ENCODE measurements at regions not wholly inside any gene's neighbourhood (a gene's known extent, or its start where the extent isn't known, plus 50 kb on each side); places are given as distances from the start of the nearest gene placed in this dataset.

DNA sequence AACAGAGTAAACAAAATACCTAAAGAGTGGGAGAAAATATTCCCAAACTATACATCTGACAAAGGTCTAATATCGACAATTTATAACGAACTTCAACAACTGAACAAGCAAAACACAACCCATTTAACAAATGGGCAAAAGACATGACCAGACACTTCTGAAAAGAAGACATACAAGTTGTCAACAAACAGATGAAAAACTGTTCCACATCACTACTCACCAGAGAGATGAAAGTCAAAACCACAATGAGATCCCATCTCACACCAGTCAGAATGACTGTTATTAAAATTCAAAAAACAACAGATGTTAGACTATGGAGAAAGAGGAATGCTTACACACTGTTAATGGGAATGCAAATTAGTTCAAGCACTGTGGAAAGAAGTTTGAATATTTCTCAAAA lies 233.8 kb upstream of the EDNRB start:
- H3K27me3 ChIP-seq (ENCODE audit: control insufficient read depth, insufficient read depth, low read length) = no peaks in the 10 kb centered on the region
- no peaks in the 10 kb centered on the region for H3K36me3 ChIP-seq (ENCODE audit: control insufficient read depth, insufficient read depth, low read length)
- WGBS (ENCODE audit: insufficient coverage) = no CpG with 5 or more reads among the region's 2 CpGs
- H3K4me1 ChIP-seq (ENCODE audit: control insufficient read depth, insufficient read depth, low read length) = no peaks in the 10 kb centered on the region
- H3K27ac ChIP-seq (ENCODE audit: low read depth, low read length) = no peak overlapping the region
- H3K9me3 ChIP-seq (ENCODE audit: control insufficient read depth, insufficient read depth, low read length) = no peaks in the 10 kb centered on the region
- H3K4me3 ChIP-seq (ENCODE audit: low read depth, low read length) = no peak overlapping the region
- DNase-seq (ENCODE audit: low read depth in 4 of 6, low spot score in 6 of 6) = no peak

DNA sequence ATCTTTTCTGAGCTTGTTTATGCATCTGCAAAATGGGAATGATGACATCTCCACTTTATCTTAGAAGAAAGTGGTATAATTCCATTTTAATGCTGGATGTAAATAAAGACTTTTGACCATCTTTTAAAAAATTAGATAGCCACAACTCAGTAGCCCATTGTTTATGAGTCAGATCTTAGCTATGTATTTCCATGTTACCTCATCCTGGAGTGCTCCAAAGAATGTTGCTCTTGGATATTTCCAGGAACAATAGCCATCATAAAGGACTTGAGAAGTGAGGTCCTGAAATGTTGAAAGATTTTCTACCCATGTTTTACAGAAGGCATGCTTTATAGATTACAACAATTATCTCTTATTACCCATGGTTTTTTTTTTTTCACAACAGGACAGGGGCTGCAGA lies 229.3 kb upstream of the EDNRB start:
- no peaks in the 10 kb centered on the region for H3K4me1 ChIP-seq (ENCODE audit: control insufficient read depth, insufficient read depth, low read length)
- no peaks in the 10 kb centered on the region for H3K36me3 ChIP-seq (ENCODE audit: control insufficient read depth, insufficient read depth, low read length)
- H3K9me3 ChIP-seq (ENCODE audit: control insufficient read depth, insufficient read depth, low read length) = no peaks in the 10 kb centered on the region
- no peak overlapping the region for H3K4me3 ChIP-seq (ENCODE audit: low read depth, low read length)
- H3K27ac ChIP-seq (ENCODE audit: low read depth, low read length) = no peak overlapping the region
- no peaks in the 10 kb centered on the region for H3K27me3 ChIP-seq (ENCODE audit: control insufficient read depth, insufficient read depth, low read length)
- DNase-seq (ENCODE audit: low read depth in 4 of 6, low spot score in 6 of 6) = no peak

DNA sequence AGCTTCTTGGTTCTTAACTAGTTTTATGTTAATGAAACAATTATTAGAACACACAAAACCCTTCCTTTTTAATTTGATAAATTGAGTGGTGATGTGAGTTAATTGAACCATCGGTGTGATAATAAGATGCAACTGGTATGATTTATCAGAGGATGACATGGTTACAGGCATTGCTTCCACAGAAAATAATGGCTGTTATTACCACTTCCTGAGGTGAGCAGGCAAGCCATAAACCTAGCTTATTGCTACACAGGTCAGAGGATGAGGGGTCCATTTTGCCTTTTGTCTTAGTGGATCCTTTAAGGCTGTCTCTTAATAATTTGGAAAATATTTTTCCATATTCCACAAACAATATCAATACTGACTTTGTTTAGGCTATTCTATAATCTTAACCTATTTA lies 226.6 kb upstream of the EDNRB start:
- Histone ChIP-seq H3K9me3 (ENCODE audit: control insufficient read depth, insufficient read depth, low read length) (no peaks in the 10 kb centered on the region), H3K27ac (ENCODE audit: low read depth, low read length) (no peak overlapping the region), H3K4me1 (ENCODE audit: control insufficient read depth, insufficient read depth, low read length) (no peaks in the 10 kb centered on the region), H3K36me3 (ENCODE audit: control insufficient read depth, insufficient read depth, low read length) (no peaks in the 10 kb centered on the region), H3K27me3 (ENCODE audit: control insufficient read depth, insufficient read depth, low read length) (no peaks in the 10 kb centered on the region), H3K4me3 (ENCODE audit: low read depth, low read length) (no peak overlapping the region)
- DNase-seq (ENCODE audit: low read depth in 4 of 6, low spot score in 6 of 6) = peak in 1 of 6 donors; percentile 22
- WGBS (ENCODE audit: insufficient coverage) = no CpG with 5 or more reads among the region's 1 CpG

DNA sequence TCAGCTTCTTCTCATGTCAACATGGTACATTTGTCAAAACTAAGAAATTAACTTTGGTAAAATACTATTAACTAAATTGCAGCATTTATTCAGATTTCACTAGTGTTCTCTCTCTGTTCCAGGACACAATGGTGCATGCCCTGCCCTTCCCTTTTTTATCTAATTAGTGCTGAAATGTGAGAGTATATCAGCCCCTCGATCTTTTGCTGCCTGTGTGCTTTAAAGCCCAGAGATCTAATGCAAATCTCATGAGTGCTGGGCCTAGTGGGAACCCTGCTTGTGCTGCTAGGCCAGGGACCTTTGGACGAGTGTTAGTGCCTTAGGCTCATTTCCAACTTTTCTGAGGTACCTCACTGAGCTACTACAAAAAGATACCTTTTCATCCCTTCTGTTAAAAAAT lies 221.1 kb upstream of the EDNRB start:
- DNase-seq (ENCODE audit: low read depth in 4 of 6, low spot score in 6 of 6) = no peak
- 29% methylated on average over 2 of the region's 2 CpGs for WGBS (ENCODE audit: insufficient coverage)
- Histone ChIP-seq H3K9me3 (ENCODE audit: control insufficient read depth, insufficient read depth, low read length) (no peaks in the 10 kb centered on the region), H3K27ac (ENCODE audit: low read depth, low read length) (no peak overlapping the region), H3K4me1 (ENCODE audit: control insufficient read depth, insufficient read depth, low read length) (no peaks in the 10 kb centered on the region), H3K27me3 (ENCODE audit: control insufficient read depth, insufficient read depth, low read length) (no peaks in the 10 kb centered on the region), H3K4me3 (ENCODE audit: low read depth, low read length) (no peak overlapping the region), H3K36me3 (ENCODE audit: control insufficient read depth, insufficient read depth, low read length) (no peaks in the 10 kb centered on the region)

DNA sequence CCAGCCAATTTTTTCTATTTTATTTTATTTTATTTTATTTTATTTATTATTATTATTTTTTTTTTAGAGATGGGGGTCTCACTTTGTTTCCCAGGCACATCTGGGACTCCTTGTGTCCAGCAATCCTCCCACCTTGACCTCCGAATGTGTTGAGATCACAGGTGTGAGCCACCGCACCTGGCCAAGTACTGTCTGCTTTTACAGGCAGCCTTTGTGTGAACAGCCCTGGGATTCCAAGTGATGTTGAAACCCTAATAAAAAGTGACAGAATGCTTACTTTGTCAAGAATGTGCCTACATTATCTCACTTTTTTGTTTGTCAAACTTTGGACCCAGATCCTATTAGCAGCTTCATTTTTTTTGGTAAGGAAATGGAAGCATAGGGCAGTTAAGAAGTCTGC lies 220.1 kb upstream of the EDNRB start:
- WGBS (ENCODE audit: insufficient coverage) = 100% methylated on average over 1 of the region's 2 CpGs
- Histone ChIP-seq H3K9me3 (ENCODE audit: control insufficient read depth, insufficient read depth, low read length) (no peaks in the 10 kb centered on the region), H3K27ac (ENCODE audit: low read depth, low read length) (no peak overlapping the region), H3K4me1 (ENCODE audit: control insufficient read depth, insufficient read depth, low read length) (no peaks in the 10 kb centered on the region), H3K36me3 (ENCODE audit: control insufficient read depth, insufficient read depth, low read length) (no peaks in the 10 kb centered on the region), H3K4me3 (ENCODE audit: low read depth, low read length) (no peak overlapping the region), H3K27me3 (ENCODE audit: control insufficient read depth, insufficient read depth, low read length) (no peaks in the 10 kb centered on the region)
- DNase-seq (ENCODE audit: low read depth in 4 of 6, low spot score in 6 of 6) = no peak

DNA sequence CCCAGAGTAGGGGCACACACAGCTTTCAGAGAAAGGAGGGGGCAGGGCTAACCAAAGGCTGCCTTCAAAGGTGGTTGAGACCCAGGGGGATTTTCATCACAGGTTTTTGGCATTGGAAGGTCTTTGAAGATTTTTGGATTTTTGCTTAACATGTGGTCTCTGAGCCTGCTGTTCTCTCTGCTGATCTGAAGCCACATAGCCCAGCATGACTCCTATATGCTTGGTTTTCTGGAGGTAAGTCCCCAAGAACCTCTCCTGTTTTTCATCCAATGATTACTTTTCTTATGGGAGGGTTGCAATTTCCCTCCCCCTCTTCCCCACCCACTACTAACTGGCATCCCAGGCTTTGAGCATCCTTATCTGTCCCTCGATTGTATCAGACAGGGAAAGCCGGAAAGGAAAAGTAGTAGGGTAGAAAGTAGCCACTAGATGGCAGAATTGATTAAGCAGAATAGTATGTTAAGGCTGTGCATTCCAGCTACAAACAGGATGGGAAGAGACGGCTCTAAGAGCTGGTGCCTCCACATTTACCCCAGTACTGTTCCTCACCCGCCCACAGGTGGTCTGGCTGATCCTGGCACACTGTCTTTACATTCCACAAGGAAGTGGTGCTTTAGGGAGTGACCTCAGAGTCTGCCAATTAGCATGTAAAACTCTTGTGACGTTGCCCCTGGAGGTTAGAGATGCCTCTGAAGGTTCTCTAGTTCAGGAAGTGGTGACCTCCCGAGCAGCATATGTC lies 218.9 kb upstream of the EDNRB start:
- whole genome bisulfite sequencing (ENCODE audit: insufficient coverage) = 20% methylated on average over 1 of the region's 6 CpGs
- no peaks in the 10 kb centered on the region for H3K4me1 ChIP-seq (ENCODE audit: control insufficient read depth, insufficient read depth, low read length)
- peak; percentile 53 to 96 (median 64) for DNase-seq (ENCODE audit: low read depth in 4 of 6, low spot score in 6 of 6)
- H3K27me3 ChIP-seq (ENCODE audit: control insufficient read depth, insufficient read depth, low read length) = no peaks in the 10 kb centered on the region
- H3K27ac ChIP-seq (ENCODE audit: low read depth, low read length) = no peak overlapping the region
- no peaks in the 10 kb centered on the region for H3K36me3 ChIP-seq (ENCODE audit: control insufficient read depth, insufficient read depth, low read length)
- H3K4me3 ChIP-seq (ENCODE audit: low read depth, low read length) = no peak overlapping the region
- H3K9me3 ChIP-seq (ENCODE audit: control insufficient read depth, insufficient read depth, low read length) = no peaks in the 10 kb centered on the region

DNA sequence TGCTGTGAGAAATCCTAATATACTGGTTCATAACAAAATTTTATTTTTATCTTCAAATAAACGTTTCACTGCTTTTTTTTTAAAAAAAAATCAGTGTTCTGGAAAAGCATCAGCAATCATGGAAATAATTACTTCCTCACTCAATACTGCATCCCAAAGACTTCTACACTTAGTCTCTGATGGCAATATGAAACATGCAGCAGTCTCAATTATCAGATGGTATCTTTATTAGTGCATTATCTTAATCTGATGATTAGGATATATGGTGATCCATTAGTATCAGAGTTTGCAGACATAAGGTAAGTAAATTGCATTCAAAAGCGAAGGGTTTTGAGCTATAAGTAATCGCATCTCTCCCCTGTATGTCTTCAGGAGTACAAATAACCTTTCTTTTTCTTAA lies 218.3 kb upstream of the EDNRB start:
- H3K4me1 ChIP-seq (ENCODE audit: control insufficient read depth, insufficient read depth, low read length) = no peaks in the 10 kb centered on the region
- no peak overlapping the region for H3K27ac ChIP-seq (ENCODE audit: low read depth, low read length)
- no peak for DNase-seq (ENCODE audit: low read depth in 4 of 6, low spot score in 6 of 6)
- no peaks in the 10 kb centered on the region for H3K9me3 ChIP-seq (ENCODE audit: control insufficient read depth, insufficient read depth, low read length)
- no peaks in the 10 kb centered on the region for H3K27me3 ChIP-seq (ENCODE audit: control insufficient read depth, insufficient read depth, low read length)
- H3K4me3 ChIP-seq (ENCODE audit: low read depth, low read length) = no peak overlapping the region
- no peaks in the 10 kb centered on the region for H3K36me3 ChIP-seq (ENCODE audit: control insufficient read depth, insufficient read depth, low read length)
- WGBS (ENCODE audit: insufficient coverage) = no CpG with 5 or more reads among the region's 3 CpGs

DNA sequence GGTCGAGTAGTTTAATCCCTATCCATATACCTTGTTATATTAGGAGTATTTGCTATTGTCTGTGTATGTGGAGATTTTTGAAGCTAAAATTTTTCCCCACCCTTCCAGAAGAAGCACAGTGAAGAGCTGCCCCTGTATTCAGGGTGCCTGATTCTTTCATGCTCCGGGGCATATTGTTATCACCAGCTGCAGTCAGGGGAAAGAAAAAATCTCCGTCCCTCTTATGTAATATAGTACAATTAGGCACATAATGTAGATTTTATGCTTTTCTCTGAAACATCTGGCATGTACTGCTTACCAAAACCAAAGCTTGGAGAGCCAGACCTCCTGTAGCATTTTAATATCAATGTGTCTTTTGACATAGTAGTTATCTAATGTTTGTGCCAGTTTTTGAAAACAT lies 214.9 kb upstream of the EDNRB start:
- H3K4me3 ChIP-seq (ENCODE audit: low read depth, low read length) = no peak overlapping the region
- no peak overlapping the region for H3K27ac ChIP-seq (ENCODE audit: low read depth, low read length)
- H3K36me3 ChIP-seq (ENCODE audit: control insufficient read depth, insufficient read depth, low read length) = no peaks in the 10 kb centered on the region
- no peaks in the 10 kb centered on the region for H3K4me1 ChIP-seq (ENCODE audit: control insufficient read depth, insufficient read depth, low read length)
- peak in 1 of 6 donors; percentile 13 for DNase-seq (ENCODE audit: low read depth in 4 of 6, low spot score in 6 of 6)
- H3K9me3 ChIP-seq (ENCODE audit: control insufficient read depth, insufficient read depth, low read length) = no peaks in the 10 kb centered on the region
- H3K27me3 ChIP-seq (ENCODE audit: control insufficient read depth, insufficient read depth, low read length) = no peaks in the 10 kb centered on the region
- no CpG with 5 or more reads among the region's 3 CpGs for WGBS (ENCODE audit: insufficient coverage)

DNA sequence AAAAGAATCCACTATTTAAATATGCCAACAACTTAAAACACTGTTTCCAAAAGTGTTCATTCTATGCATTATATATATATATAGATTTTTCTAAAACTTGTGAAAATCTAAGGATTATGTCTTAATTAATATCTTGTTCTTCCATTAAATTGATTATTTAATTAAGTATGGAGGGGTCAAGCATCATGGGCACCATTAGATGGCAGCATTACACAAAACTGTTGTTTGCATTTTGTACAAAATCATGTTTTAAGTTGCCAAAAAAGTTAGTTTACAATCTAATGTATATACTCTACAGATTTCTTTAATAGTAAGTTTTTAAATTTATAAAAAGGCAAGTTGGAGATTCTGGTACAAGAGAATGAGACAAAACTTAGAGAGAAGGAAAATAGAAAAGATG lies 213.2 kb upstream of the EDNRB start:
- no peaks in the 10 kb centered on the region for H3K4me1 ChIP-seq (ENCODE audit: control insufficient read depth, insufficient read depth, low read length)
- H3K27me3 ChIP-seq (ENCODE audit: control insufficient read depth, insufficient read depth, low read length) = no peaks in the 10 kb centered on the region
- H3K9me3 ChIP-seq (ENCODE audit: control insufficient read depth, insufficient read depth, low read length) = no peaks in the 10 kb centered on the region
- no peaks in the 10 kb centered on the region for H3K36me3 ChIP-seq (ENCODE audit: control insufficient read depth, insufficient read depth, low read length)
- no peak overlapping the region for H3K27ac ChIP-seq (ENCODE audit: low read depth, low read length)
- H3K4me3 ChIP-seq (ENCODE audit: low read depth, low read length) = no peak overlapping the region
- peak in 1 of 6 donors; percentile 47 for DNase-seq (ENCODE audit: low read depth in 4 of 6, low spot score in 6 of 6)

DNA sequence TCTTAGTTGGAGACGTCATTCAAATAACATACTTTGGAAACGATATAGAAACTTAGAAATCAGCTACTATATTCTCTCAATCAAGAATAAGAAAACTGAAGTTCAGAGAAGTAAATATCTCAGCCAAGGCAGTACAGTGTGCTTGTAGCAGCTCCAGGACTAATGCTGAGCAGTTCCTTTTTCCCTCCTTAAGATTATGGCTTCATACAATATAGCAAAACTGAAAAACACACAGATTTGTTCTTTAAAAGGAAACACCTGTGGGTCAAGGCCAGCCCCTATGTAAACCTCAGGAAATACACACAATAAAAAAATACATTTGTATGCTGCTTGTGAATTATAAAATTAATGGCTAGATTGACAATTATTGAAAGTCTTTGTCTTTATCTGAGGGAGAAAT lies 212.7 kb upstream of the EDNRB start:
- no peaks in the 10 kb centered on the region for H3K4me1 ChIP-seq (ENCODE audit: control insufficient read depth, insufficient read depth, low read length)
- no peak for DNase-seq (ENCODE audit: low read depth in 4 of 6, low spot score in 6 of 6)
- H3K27me3 ChIP-seq (ENCODE audit: control insufficient read depth, insufficient read depth, low read length) = no peaks in the 10 kb centered on the region
- H3K27ac ChIP-seq (ENCODE audit: low read depth, low read length) = no peak overlapping the region
- 92% methylated on average over 2 of the region's 2 CpGs for WGBS (ENCODE audit: insufficient coverage)
- H3K4me3 ChIP-seq (ENCODE audit: low read depth, low read length) = no peak overlapping the region
- H3K9me3 ChIP-seq (ENCODE audit: control insufficient read depth, insufficient read depth, low read length) = no peaks in the 10 kb centered on the region
- no peaks in the 10 kb centered on the region for H3K36me3 ChIP-seq (ENCODE audit: control insufficient read depth, insufficient read depth, low read length)

Data from spinal cord (tissue), 9 donors.